MM.1S (cell line): ENCODE measurements at regions not wholly inside any gene's neighbourhood (a gene's known extent, or its start where the extent isn't known, plus 50 kb on each side); places are given as distances from the start of the nearest gene placed in this dataset.
"Not testable (repeated sequence)": the region's sequence is repeated elsewhere in the genome, so short reads cannot be mapped to it uniquely, and the experiment has no call there.

Source experiments
- DNase-seq: peaks from one replicate; pipeline ENCODE4 v3.0.0-alpha.2; 2015
- H2AFZ ChIP-seq: fragments of 300-600 bp; sonication (generic); 2 replicates; pipeline ENCODE4 v1.6.0; 2016; ENCODE audit warnings: antibody characterized with exemption, low read length
- H3F3A ChIP-seq: fragments of 300-600 bp; sonication (generic); 2 replicates; pipeline ENCODE4 v1.6.1; 2016; ENCODE audit warnings: mild to moderate bottlenecking, antibody characterized with exemption, low read length, moderate library complexity, mixed read lengths; ENCODE audit not compliant: insufficient read depth
- H3K27ac ChIP-seq: fragments of 300-600 bp; sonication (generic); 2 replicates; pipeline ENCODE4 v1.5.1; 2016; ENCODE audit warnings: mild to moderate bottlenecking, low read length
- H3K27me3 ChIP-seq: fragments of 300-600 bp; sonication (generic); replicated peaks from 2 replicates; pipeline ENCODE4 v1.6.0; 2016; ENCODE audit warnings: low read length; ENCODE audit not compliant: insufficient read depth
- H3K36me3 ChIP-seq: fragments of 300-600 bp; sonication (generic); replicated peaks from 2 replicates; pipeline ENCODE4 v1.6.1; 2016; ENCODE audit warnings: mild to moderate bottlenecking, low read length, mixed read lengths; ENCODE audit not compliant: insufficient read depth
- H3K4me1 ChIP-seq: fragments of 300-600 bp; sonication (generic); 2 replicates; pipeline ENCODE4 v1.6.1; 2016; ENCODE audit warnings: low read length, mixed read lengths
- H3K4me2 ChIP-seq: fragments of 300-600 bp; sonication (generic); 2 replicates; pipeline ENCODE4 v1.6.0; 2016; ENCODE audit warnings: low read depth, low read length
- H3K4me3 ChIP-seq: fragments of 300-600 bp; sonication (generic); 2 replicates; pipeline ENCODE4 v1.5.1; 2016; ENCODE audit warnings: low read length, mixed read lengths
- H3K79me2 ChIP-seq: fragments of 300-600 bp; sonication (generic); 2 replicates; pipeline ENCODE4 v1.6.1; 2016; ENCODE audit warnings: mixed run types, low read length, mixed read lengths
- H3K9ac ChIP-seq: fragments of 300-600 bp; sonication (generic); 2 replicates; pipeline ENCODE4 v1.6.1; 2016; ENCODE audit warnings: low read length, mixed read lengths
- H3K9me2 ChIP-seq: fragments of 300-600 bp; sonication (generic); replicated peaks from 2 replicates; pipeline ENCODE4 v1.6.1; 2016; ENCODE audit warnings: mild to moderate bottlenecking, low read length, mixed read lengths; ENCODE audit not compliant: insufficient read depth
- H3K9me3 ChIP-seq: fragments of 300-600 bp; sonication (generic); replicated peaks from 2 replicates; pipeline ENCODE4 v1.6.1; 2016; ENCODE audit warnings: mild to moderate bottlenecking, low read length, mixed read lengths; ENCODE audit not compliant: insufficient read depth
- H4K20me1 ChIP-seq: fragments of 300-600 bp; sonication (generic); 2 replicates; pipeline ENCODE4 v1.6.1; 2016; ENCODE audit warnings: mild to moderate bottlenecking, low read length, moderate library complexity, mixed read lengths; ENCODE audit not compliant: insufficient read depth
- EZH2 ChIP-seq: fragments of 300-600 bp; sonication (generic); optimal IDR thresholded peaks from 2 replicates; pipeline ENCODE3; 2017; ENCODE audit warnings: low read depth, mild to moderate bottlenecking, antibody characterized with exemption, low read length, mixed read lengths
- EZH2phosphoT487 ChIP-seq: fragments of 300-600 bp; sonication (generic); IDR thresholded peaks from 2 replicates; pipeline ENCODE4 v1.6.1; 2018; ENCODE audit warnings: antibody characterized with exemption, low read length
- TF ChIP-seq, protein P1 (sequence below): fragments of 300-600 bp; sonication (generic); IDR thresholded peaks from 2 replicates; pipeline ENCODE4 v1.5.1; 2016; ENCODE audit warnings: antibody characterized with exemption, low read length, mixed read lengths

GRCh38 chr2:154570501-154570900, 128.0 kb upstream of the KCNJ3 start:
- Histone ChIP-seq H3K4me1 (no peaks in the 10 kb centered on the region), H3K9me2 (no peaks in the 10 kb centered on the region), H3F3A (no peaks in the 10 kb centered on the region), H3K27me3 (no peaks in the 10 kb centered on the region), H3K4me2 (no peak overlapping the region), H3K27ac (no peak overlapping the region), H3K36me3 (no peaks in the 10 kb centered on the region), H3K9me3 (no peaks in the 10 kb centered on the region), H2AFZ (no peak overlapping the region), H4K20me1 (no peaks in the 10 kb centered on the region), H3K79me2 (no peaks in the 10 kb centered on the region), H3K4me3 (no peak overlapping the region), H3K9ac (no peak overlapping the region)
- no peak for TF ChIP-seq EZH2
- TF ChIP-seq, protein P1, sequence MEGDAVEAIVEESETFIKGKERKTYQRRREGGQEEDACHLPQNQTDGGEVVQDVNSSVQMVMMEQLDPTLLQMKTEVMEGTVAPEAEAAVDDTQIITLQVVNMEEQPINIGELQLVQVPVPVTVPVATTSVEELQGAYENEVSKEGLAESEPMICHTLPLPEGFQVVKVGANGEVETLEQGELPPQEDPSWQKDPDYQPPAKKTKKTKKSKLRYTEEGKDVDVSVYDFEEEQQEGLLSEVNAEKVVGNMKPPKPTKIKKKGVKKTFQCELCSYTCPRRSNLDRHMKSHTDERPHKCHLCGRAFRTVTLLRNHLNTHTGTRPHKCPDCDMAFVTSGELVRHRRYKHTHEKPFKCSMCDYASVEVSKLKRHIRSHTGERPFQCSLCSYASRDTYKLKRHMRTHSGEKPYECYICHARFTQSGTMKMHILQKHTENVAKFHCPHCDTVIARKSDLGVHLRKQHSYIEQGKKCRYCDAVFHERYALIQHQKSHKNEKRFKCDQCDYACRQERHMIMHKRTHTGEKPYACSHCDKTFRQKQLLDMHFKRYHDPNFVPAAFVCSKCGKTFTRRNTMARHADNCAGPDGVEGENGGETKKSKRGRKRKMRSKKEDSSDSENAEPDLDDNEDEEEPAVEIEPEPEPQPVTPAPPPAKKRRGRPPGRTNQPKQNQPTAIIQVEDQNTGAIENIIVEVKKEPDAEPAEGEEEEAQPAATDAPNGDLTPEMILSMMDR, result no peak
- TF ChIP-seq EZH2phosphoT487, result no peak
- no peak for DNase-seq

- not testable (repeated sequence) for H3F3A ChIP-seq, H3K36me3 ChIP-seq, H3K9me2 ChIP-seq, H3K27me3 ChIP-seq, H3K4me3 ChIP-seq, H4K20me1 ChIP-seq, H3K4me2 ChIP-seq, H3K4me1 ChIP-seq, H3K9ac ChIP-seq, H3K27ac ChIP-seq, H2AFZ ChIP-seq, H3K9me3 ChIP-seq, DNase-seq, H3K79me2 ChIP-seq
Measured at GRCh38 chr2:154576699-154577098, 121.8 kb upstream of the KCNJ3 start.

- no peaks in the 10 kb centered on the region for H3K9me3 ChIP-seq
- TF ChIP-seq EZH2phosphoT487, result no peak
- TF ChIP-seq EZH2, result no peak
- TF ChIP-seq, protein P1, result no peak
- H3K79me2 ChIP-seq, result no peaks in the 10 kb centered on the region
- no peak for DNase-seq
- no peaks in the 10 kb centered on the region for H3K36me3 ChIP-seq
- no peak overlapping the region for H3K27ac ChIP-seq
- no peaks in the 10 kb centered on the region for H3K27me3 ChIP-seq
- no peaks in the 10 kb centered on the region for H4K20me1 ChIP-seq
- no peak overlapping the region for H3K9ac ChIP-seq
- H3K9me2 ChIP-seq, result no peaks in the 10 kb centered on the region
- no peak overlapping the region for H3K4me2 ChIP-seq
- no peak overlapping the region for H3K4me3 ChIP-seq
- H2AFZ ChIP-seq, result no peak overlapping the region
- no peaks in the 10 kb centered on the region for H3F3A ChIP-seq
- no peaks in the 10 kb centered on the region for H3K4me1 ChIP-seq
Measured at GRCh38 chr2:154577390-154577789, 121.1 kb upstream of the KCNJ3 start.

- DNase-seq, result no peak
- no peak overlapping the region for H3K9ac ChIP-seq
- no peak overlapping the region for H3K27ac ChIP-seq
- H3K79me2 ChIP-seq, result no peaks in the 10 kb centered on the region
- H3K4me3 ChIP-seq, result no peak overlapping the region
- no peak overlapping the region for H2AFZ ChIP-seq
- H3F3A ChIP-seq, result no peaks in the 10 kb centered on the region
- H3K4me2 ChIP-seq, result no peak overlapping the region
- H3K36me3 ChIP-seq, result no peaks in the 10 kb centered on the region
- no peaks in the 10 kb centered on the region for H4K20me1 ChIP-seq
- no peaks in the 10 kb centered on the region for H3K4me1 ChIP-seq
- no peaks in the 10 kb centered on the region for H3K9me3 ChIP-seq
- TF ChIP-seq, protein P1, result no peak
- no peak for TF ChIP-seq EZH2phosphoT487
- TF ChIP-seq EZH2, result no peak
- no peaks in the 10 kb centered on the region for H3K9me2 ChIP-seq
- no peaks in the 10 kb centered on the region for H3K27me3 ChIP-seq
Measured at GRCh38 chr2:154580767-154581166, 117.7 kb upstream of the KCNJ3 start.

DNA sequence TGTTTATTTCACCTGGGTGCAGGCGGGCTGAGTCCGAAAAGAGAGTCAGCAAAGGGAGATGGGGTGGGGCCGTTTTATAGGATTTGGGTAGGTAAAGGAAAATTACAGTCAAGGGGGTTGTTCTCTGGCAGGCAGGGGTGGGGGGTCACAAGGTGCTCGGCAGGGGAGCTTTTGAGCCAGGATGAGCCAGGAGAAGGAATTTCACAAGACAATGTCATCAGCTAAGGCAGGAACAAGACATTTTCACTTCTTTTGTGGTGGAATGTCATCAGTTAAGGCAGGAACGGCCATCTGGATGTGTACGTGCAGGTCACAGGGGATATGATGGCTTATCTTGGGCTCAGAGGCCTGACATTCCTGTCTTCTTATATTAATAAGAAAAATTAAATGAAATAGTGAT, 115.8 kb upstream of the KCNJ3 start:
- H3K36me3 ChIP-seq, H4K20me1 ChIP-seq, H3K4me3 ChIP-seq, H3K9ac ChIP-seq, H3K4me2 ChIP-seq, H3K4me1 ChIP-seq, H2AFZ ChIP-seq, H3K27me3 ChIP-seq, H3K9me2 ChIP-seq, H3K9me3 ChIP-seq, DNase-seq, H3F3A ChIP-seq, H3K27ac ChIP-seq, H3K79me2 ChIP-seq: not testable (repeated sequence)

- H3K79me2 ChIP-seq, H4K20me1 ChIP-seq, H3K9me3 ChIP-seq, H3K27ac ChIP-seq, H3K4me1 ChIP-seq, H3F3A ChIP-seq, H3K27me3 ChIP-seq, H3K4me3 ChIP-seq, H2AFZ ChIP-seq, H3K36me3 ChIP-seq, H3K4me2 ChIP-seq, H3K9me2 ChIP-seq, H3K9ac ChIP-seq, DNase-seq: not testable (repeated sequence)
Measured at GRCh38 chr2:154583274-154583673, 115.2 kb upstream of the KCNJ3 start.
